Caco-2 (cell line): ENCODE measurements at regions not wholly inside any gene's neighbourhood (a gene's known extent, or its start where the extent isn't known, plus 50 kb on each side); places are given as distances from the start of the nearest gene placed in this dataset.

Experiments used
- BruUV-seq: library from RNA; stranded (reverse); fragments of 400-500 nt; replicated peaks from 2 replicates; lab custom pipeline; 2021; lab: Mats Ljungman, UMichigan
- CTCF ChIA-PET: fragments of 300-600 bp; sonication (Branson Sonifier 250); formaldehyde crosslinking; loops from one replicate; lab custom pipeline; 2022; ENCODE audit warnings: antibody characterized with exemption; lab: Charles Lee
- POLR2A ChIA-PET: fragments of 300-600 bp; sonication (Branson Sonifier 250); formaldehyde crosslinking; loops from one replicate; lab custom pipeline; 2022; ENCODE audit warnings: antibody characterized with exemption; lab: Charles Lee
- DNase-seq, 2 experiments: peaks; one replicate each; pipeline versions ENCODE4 v3.0.0 to v3.0.0-alpha.2; 2020 to 2022
- H3K27me3 ChIP-seq: replicated peaks from 2 replicates; pipeline ENCODE4 v1.6.0; 2011; ENCODE audit warnings: low read length; ENCODE audit not compliant: control insufficient read depth, insufficient read depth
- H3K36me3 ChIP-seq: 2 replicates; pipeline ENCODE4 v1.5.1; 2011; ENCODE audit warnings: low read length; ENCODE audit not compliant: control insufficient read depth, insufficient read depth
- H3K4me1 ChIP-seq: fragments of 250-450 bp; sonication (Bioruptor Pico); 2 replicates; pipeline ENCODE4 v1.5.1; 2020; ENCODE audit warnings: mild to moderate bottlenecking
- H3K4me3 ChIP-seq: 2 replicates; pipeline ENCODE4 v1.5.1; 2011; ENCODE audit warnings: low read depth, mild to moderate bottlenecking, control low read depth, low read length
- H3K9me3 ChIP-seq: fragments of 250-450 bp; sonication (Bioruptor Pico); 2 replicates; pipeline ENCODE4 v1.5.1; 2020; ENCODE audit warnings: mild to moderate bottlenecking, moderate library complexity
- H3K27ac Mint-ChIP-seq: one replicate; pipeline ENCODE4 v1.8.0; 2022; ENCODE audit warnings: mixed read lengths; ENCODE audit not compliant: unreplicated experiment
- H3K27me3 Mint-ChIP-seq: one replicate; pipeline ENCODE4 v1.8.0; 2022; ENCODE audit warnings: mixed read lengths; ENCODE audit not compliant: insufficient read depth, unreplicated experiment
- H3K36me3 Mint-ChIP-seq: one replicate; pipeline ENCODE4 v1.8.0; 2022; ENCODE audit warnings: mild to moderate bottlenecking, mixed read lengths; ENCODE audit not compliant: insufficient read depth, unreplicated experiment
- H3K4me1 Mint-ChIP-seq: one replicate; pipeline ENCODE4 v1.8.0; 2022; ENCODE audit warnings: low read depth, mixed read lengths; ENCODE audit not compliant: unreplicated experiment
- H3K4me3 Mint-ChIP-seq: one replicate; pipeline ENCODE4 v1.8.0; 2022; ENCODE audit warnings: mild to moderate bottlenecking, moderate library complexity, mixed read lengths; ENCODE audit not compliant: unreplicated experiment
- H3K9me3 Mint-ChIP-seq: one replicate; pipeline ENCODE4 v1.8.0; 2022; ENCODE audit warnings: mixed read lengths; ENCODE audit not compliant: unreplicated experiment
- CTCF ChIP-seq, 2 experiments: fragments of 200-600 bp in 1 of 2; IDR thresholded peaks; 1 replicate in 1 of 2; 2 replicates in 1 of 2; pipeline versions ENCODE4 v1.5.1 to v1.8.0; 2011 to 2022; ENCODE audit warnings: antibody characterized with exemption in 1 of 2, control low read depth in 1 of 2, inconsistent platforms in 1 of 2, low read depth in 1 of 2, low read length in 1 of 2, mild to moderate bottlenecking in 1 of 2, moderate library complexity in 1 of 2; ENCODE audit not compliant: insufficient read depth in 1 of 2, severe bottlenecking in 1 of 2, unreplicated experiment in 1 of 2
- intact Hi-C: fragments of 100-400 bp; cut with micrococcal nuclease; formaldehyde crosslinking; loops from one replicate; pipeline ENCODE4 v1.10.0; 2022; ENCODE audit not compliant: unreplicated experiment

DNA sequence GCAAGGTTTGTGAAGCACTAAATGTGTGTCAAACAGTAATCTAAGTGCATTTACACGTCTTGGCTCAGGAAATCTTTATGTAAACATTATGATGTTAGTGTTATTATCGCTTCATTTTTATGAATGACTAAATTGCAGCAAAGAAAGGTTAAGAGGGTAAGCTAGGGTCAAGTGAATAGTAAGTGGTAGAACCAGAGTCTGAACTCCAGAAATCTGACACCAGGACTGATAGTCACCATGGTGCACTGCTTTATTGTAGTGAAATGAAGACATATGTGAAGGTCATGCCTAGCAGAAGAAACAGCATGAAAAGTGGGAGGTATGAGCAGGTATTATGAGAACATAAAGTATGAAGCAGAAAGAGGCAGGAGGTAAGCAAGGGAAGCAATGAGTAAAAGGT is 368.7 kb upstream of the TENM4 start:
- no TSS peak for BruUV-seq
- intact Hi-C loops = no loop called here
- POLR2A ChIA-PET = no interaction called here
- Mint-ChIP-seq H3K9me3 (no peaks in the 10 kb centered on the region), H3K27me3 (no peaks in the 10 kb centered on the region), H3K4me3 (no peak overlapping the region), H3K27ac (no peak overlapping the region), H3K36me3 (no peaks in the 10 kb centered on the region), H3K4me1 (no peaks in the 10 kb centered on the region)
- no peak overlapping the region for H3K4me3 ChIP-seq
- H3K27me3 ChIP-seq = no peaks in the 10 kb centered on the region
- no peaks in the 10 kb centered on the region for H3K9me3 ChIP-seq
- no peaks in the 10 kb centered on the region for H3K36me3 ChIP-seq
- no peak for DNase-seq
- TF ChIP-seq CTCF (IDR thresholded peaks at IDR 0.05; ENCODE audit: insufficient read depth in 1 of 2, low read depth in 1 of 2, low read length in 1 of 2, severe bottlenecking in 1 of 2, unreplicated experiment in 1 of 2) = no peak
- no peaks in the 10 kb centered on the region for H3K4me1 ChIP-seq
- CTCF ChIA-PET = no interaction called here

GRCh38 chr11:79807506-79807905 is 366.7 kb upstream of the TENM4 start:
- Histone ChIP-seq H3K36me3 (no peaks in the 10 kb centered on the region), H3K4me3 (no peak overlapping the region), H3K4me1 (no peaks in the 10 kb centered on the region), H3K9me3 (no peaks in the 10 kb centered on the region), H3K27me3 (no peaks in the 10 kb centered on the region)
- H3K4me1 Mint-ChIP-seq = no peaks in the 10 kb centered on the region
- DNase-seq = no peak
- peaks cover 17% of the 10 kb centered on the region for H3K9me3 Mint-ChIP-seq
- ChIA-PET CTCF (no interaction called here), POLR2A (no interaction called here)
- H3K4me3 Mint-ChIP-seq = no peak overlapping the region
- no peak for TF ChIP-seq CTCF (IDR thresholded peaks at IDR 0.05; ENCODE audit: insufficient read depth in 1 of 2, low read depth in 1 of 2, low read length in 1 of 2, severe bottlenecking in 1 of 2, unreplicated experiment in 1 of 2)
- intact Hi-C loops = no loop called here
- H3K27ac Mint-ChIP-seq = no peak overlapping the region
- H3K27me3 Mint-ChIP-seq = no peaks in the 10 kb centered on the region
- H3K36me3 Mint-ChIP-seq = no peaks in the 10 kb centered on the region
- BruUV-seq = no TSS peak

- CTCF ChIA-PET = no interaction called here
- Mint-ChIP-seq H3K36me3 (no peaks in the 10 kb centered on the region), H3K4me1 (no peaks in the 10 kb centered on the region), H3K27ac (no peak overlapping the region), H3K9me3 (no peaks in the 10 kb centered on the region), H3K4me3 (no peak overlapping the region), H3K27me3 (peaks cover 12% of the 10 kb centered on the region)
- no peaks in the 10 kb centered on the region for H3K27me3 ChIP-seq
- intact Hi-C loops = no loop called here
- no peak for DNase-seq
- no TSS peak for BruUV-seq
- no peaks in the 10 kb centered on the region for H3K36me3 ChIP-seq
- H3K9me3 ChIP-seq = no peaks in the 10 kb centered on the region
- POLR2A ChIA-PET = no interaction called here
- no peak overlapping the region for H3K4me3 ChIP-seq
- no peak for TF ChIP-seq CTCF (IDR thresholded peaks at IDR 0.05; ENCODE audit: insufficient read depth in 1 of 2, low read depth in 1 of 2, low read length in 1 of 2, severe bottlenecking in 1 of 2, unreplicated experiment in 1 of 2)
- H3K4me1 ChIP-seq = no peaks in the 10 kb centered on the region
Observed at GRCh38 chr11:79796704-79797103, 355.9 kb upstream of the TENM4 start.
